ENCODE measurements at regions not wholly inside any gene's neighbourhood (a gene's known extent, or its start where the extent isn't known, plus 50 kb on each side); places are given as distances from the start of the nearest gene placed in this dataset.

GRCh38 chr2:150171065-150171548, 316.4 kb downstream of the RND3 start:
- peaks cover 0 to 15% of the 10 kb centered on the region in 2 experiments; a peak in 4 of 5 replicates for H3K4me1 ChIP-seq (replicated peaks in 1 of 2; ENCODE audit: control insufficient read depth in 2 of 2, insufficient read depth in 2 of 2, low read length in 2 of 2)
- ATAC-seq: no peak
- no peaks in the 10 kb centered on the region for H3K9me3 ChIP-seq (replicated peaks; ENCODE audit: control insufficient read depth, insufficient read depth, low read depth, low read length)
- in situ Hi-C loops (cut with MboI): no loop called here
- DNase-seq (ENCODE audit: extremely low read depth in 1 of 4, low spot score in 3 of 4): no peak
- H4K20me1 ChIP-seq (replicated peaks; ENCODE audit: control insufficient read depth, insufficient read depth, low read length): no peaks in the 10 kb centered on the region
- intact Hi-C loops (cut with micrococcal nuclease): no loop called here
- H3K27me3 ChIP-seq (ENCODE audit: control insufficient read depth in 2 of 2, insufficient read depth in 2 of 2, low read length in 2 of 2): no peaks in the 10 kb centered on the region
- no TSS peak for BruUV-seq (replicated peaks)
- no peak overlapping the region for H3K4me2 ChIP-seq (ENCODE audit: insufficient read depth, low read length)
- ChIA-PET POLR2A (no interaction called here), CTCF (ENCODE audit: low intra/inter-chr PET ratio) (no interaction called here)
- no peak for FAIRE-seq
- H3K9ac ChIP-seq (ENCODE audit: insufficient read depth in 1 of 2, low read depth in 2 of 2, low read length in 2 of 2): no peak overlapping the region
- no peaks in the 10 kb centered on the region for H3K79me2 ChIP-seq (ENCODE audit: control insufficient read depth, insufficient read depth, low read length)
- H2AFZ ChIP-seq (ENCODE audit: low read depth, low read length): peak overlapping the region; percentile 20; the same call in 1 of the 2 replicates
- H3K9me1 ChIP-seq (ENCODE audit: control insufficient read depth, insufficient read depth, low read length): no peaks in the 10 kb centered on the region
- no peak overlapping the region for H3K27ac ChIP-seq (ENCODE audit: extremely low read depth, low read depth, low read length)
- H3K36me3 ChIP-seq (ENCODE audit: control insufficient read depth, insufficient read depth, low read length): no peaks in the 10 kb centered on the region
- 42% methylated on average over 33 of the region's 43 CpGs for WGBS (ENCODE audit: insufficient coverage, low coverage, missing lambda C conversion rate)
- H3K4me3 ChIP-seq: no peak overlapping the region
- TF ChIP-seq ZNF584 (CRISPR knock-in tag; IDR thresholded peaks at IDR 0.05; ENCODE audit: low read depth): no peak
- no peak for TF ChIP-seq ZNF232 (CRISPR knock-in tag; IDR thresholded peaks at IDR 0.05)
- no peak for TF ChIP-seq SMAD1 (IDR thresholded peaks at IDR 0.05; ENCODE audit: low read depth, low read length, partially characterized antibody)
- TF ChIP-seq HIVEP1 (CRISPR knock-in tag; IDR thresholded peaks at IDR 0.05): no peak
- TF ChIP-seq KHSRP (IDR thresholded peaks at IDR 0.05): no peak
- no peak for TF ChIP-seq ATF6 (CRISPR knock-in tag; IDR thresholded peaks at IDR 0.05)
- TF ChIP-seq VEZF1 (CRISPR knock-in tag; IDR thresholded peaks at IDR 0.05): no peak
- no peak for TF ChIP-seq ZNF24 (IDR thresholded peaks at IDR 0.05)
- 0 out of 2 replicates have a peak, but pooled peaks have one; percentile 28 for TF ChIP-seq MGA (IDR thresholded peaks at IDR 0.05)

Measured in K562 (cell line).